ENCODE measurements at regions not wholly inside any gene's neighbourhood (a gene's known extent, or its start where the extent isn't known, plus 50 kb on each side); places are given as distances from the start of the nearest gene placed in this dataset.

DNA sequence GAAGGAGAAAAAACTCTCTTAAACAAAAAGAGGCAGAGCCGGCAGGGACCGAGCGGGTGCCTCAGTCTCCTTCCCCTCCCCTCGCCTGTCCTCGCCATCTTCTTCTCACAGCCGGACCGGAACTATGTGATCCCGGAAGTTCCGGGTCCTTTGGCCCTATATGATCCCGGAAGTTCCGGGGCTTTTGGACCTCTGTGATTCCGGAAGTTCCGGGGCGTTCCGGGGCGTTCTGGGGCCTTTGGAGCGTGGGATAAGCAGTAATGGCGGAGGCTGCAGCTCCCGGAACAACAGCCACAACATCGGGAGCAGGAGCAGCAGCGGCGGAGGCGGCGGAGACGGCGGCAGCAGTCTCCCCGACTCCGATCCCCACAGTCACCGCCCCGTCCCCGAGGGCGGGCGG, 98.9 kb upstream of the MED14 start:
- TF ChIP-seq, protein P1, sequence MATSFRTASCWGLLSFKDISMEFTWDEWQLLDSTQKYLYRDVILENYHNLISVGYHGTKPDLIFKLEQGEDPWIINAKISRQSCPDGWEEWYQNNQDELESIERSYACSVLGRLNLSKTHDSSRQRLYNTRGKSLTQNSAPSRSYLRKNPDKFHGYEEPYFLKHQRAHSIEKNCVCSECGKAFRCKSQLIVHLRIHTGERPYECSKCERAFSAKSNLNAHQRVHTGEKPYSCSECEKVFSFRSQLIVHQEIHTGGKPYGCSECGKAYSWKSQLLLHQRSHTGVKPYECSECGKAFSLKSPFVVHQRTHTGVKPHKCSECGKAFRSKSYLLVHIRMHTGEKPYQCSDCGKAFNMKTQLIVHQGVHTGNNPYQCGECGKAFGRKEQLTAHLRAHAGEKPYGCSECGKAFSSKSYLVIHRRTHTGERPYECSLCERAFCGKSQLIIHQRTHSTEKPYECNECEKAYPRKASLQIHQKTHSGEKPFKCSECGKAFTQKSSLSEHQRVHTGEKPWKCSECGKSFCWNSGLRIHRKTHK (tag by site-specific recombination; IDR thresholded peaks at IDR 0.05) = no peak
- TF ChIP-seq YY1 (tag by site-specific recombination; IDR thresholded peaks at IDR 0.05) (no peak), ZNF596 (tag by site-specific recombination; IDR thresholded peaks at IDR 0.05) (no peak), REPIN1 (tag by site-specific recombination; IDR thresholded peaks at IDR 0.05; ENCODE audit: low read depth) (no peak)
- TF ChIP-seq, protein P2, sequence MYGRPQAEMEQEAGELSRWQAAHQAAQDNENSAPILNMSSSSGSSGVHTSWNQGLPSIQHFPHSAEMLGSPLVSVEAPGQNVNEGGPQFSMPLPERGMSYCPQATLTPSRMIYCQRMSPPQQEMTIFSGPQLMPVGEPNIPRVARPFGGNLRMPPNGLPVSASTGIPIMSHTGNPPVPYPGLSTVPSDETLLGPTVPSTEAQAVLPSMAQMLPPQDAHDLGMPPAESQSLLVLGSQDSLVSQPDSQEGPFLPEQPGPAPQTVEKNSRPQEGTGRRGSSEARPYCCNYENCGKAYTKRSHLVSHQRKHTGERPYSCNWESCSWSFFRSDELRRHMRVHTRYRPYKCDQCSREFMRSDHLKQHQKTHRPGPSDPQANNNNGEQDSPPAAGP (tag by site-specific recombination; IDR thresholded peaks at IDR 0.05) = no peak
- TF ChIP-seq, protein P3, sequence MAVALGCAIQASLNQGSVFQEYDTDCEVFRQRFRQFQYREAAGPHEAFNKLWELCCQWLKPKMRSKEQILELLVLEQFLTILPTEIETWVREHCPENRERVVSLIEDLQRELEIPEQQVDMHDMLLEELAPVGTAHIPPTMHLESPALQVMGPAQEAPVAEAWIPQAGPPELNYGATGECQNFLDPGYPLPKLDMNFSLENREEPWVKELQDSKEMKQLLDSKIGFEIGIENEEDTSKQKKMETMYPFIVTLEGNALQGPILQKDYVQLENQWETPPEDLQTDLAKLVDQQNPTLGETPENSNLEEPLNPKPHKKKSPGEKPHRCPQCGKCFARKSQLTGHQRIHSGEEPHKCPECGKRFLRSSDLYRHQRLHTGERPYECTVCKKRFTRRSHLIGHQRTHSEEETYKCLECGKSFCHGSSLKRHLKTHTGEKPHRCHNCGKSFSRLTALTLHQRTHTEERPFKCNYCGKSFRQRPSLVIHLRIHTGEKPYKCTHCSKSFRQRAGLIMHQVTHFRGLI (tag by site-specific recombination; IDR thresholded peaks at IDR 0.05) = no peak
- TF ChIP-seq, protein P4, sequence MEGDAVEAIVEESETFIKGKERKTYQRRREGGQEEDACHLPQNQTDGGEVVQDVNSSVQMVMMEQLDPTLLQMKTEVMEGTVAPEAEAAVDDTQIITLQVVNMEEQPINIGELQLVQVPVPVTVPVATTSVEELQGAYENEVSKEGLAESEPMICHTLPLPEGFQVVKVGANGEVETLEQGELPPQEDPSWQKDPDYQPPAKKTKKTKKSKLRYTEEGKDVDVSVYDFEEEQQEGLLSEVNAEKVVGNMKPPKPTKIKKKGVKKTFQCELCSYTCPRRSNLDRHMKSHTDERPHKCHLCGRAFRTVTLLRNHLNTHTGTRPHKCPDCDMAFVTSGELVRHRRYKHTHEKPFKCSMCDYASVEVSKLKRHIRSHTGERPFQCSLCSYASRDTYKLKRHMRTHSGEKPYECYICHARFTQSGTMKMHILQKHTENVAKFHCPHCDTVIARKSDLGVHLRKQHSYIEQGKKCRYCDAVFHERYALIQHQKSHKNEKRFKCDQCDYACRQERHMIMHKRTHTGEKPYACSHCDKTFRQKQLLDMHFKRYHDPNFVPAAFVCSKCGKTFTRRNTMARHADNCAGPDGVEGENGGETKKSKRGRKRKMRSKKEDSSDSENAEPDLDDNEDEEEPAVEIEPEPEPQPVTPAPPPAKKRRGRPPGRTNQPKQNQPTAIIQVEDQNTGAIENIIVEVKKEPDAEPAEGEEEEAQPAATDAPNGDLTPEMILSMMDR (tag by site-specific recombination; IDR thresholded peaks at IDR 0.05) = no peak
- TF ChIP-seq, protein P5, sequence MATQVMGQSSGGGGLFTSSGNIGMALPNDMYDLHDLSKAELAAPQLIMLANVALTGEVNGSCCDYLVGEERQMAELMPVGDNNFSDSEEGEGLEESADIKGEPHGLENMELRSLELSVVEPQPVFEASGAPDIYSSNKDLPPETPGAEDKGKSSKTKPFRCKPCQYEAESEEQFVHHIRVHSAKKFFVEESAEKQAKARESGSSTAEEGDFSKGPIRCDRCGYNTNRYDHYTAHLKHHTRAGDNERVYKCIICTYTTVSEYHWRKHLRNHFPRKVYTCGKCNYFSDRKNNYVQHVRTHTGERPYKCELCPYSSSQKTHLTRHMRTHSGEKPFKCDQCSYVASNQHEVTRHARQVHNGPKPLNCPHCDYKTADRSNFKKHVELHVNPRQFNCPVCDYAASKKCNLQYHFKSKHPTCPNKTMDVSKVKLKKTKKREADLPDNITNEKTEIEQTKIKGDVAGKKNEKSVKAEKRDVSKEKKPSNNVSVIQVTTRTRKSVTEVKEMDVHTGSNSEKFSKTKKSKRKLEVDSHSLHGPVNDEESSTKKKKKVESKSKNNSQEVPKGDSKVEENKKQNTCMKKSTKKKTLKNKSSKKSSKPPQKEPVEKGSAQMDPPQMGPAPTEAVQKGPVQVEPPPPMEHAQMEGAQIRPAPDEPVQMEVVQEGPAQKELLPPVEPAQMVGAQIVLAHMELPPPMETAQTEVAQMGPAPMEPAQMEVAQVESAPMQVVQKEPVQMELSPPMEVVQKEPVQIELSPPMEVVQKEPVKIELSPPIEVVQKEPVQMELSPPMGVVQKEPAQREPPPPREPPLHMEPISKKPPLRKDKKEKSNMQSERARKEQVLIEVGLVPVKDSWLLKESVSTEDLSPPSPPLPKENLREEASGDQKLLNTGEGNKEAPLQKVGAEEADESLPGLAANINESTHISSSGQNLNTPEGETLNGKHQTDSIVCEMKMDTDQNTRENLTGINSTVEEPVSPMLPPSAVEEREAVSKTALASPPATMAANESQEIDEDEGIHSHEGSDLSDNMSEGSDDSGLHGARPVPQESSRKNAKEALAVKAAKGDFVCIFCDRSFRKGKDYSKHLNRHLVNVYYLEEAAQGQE (tag by site-specific recombination; IDR thresholded peaks at IDR 0.05) = no peak

All from HEK293 (cell line).